Fibroblast of lung (primary cell): ENCODE measurements at regions not wholly inside any gene's neighbourhood (a gene's known extent, or its start where the extent isn't known, plus 50 kb on each side); places are given as distances from the start of the nearest gene placed in this dataset.

ENCODE experiments used
- DNase-seq, 2 donors: peaks; one replicate each; pipeline versions ENCODE4 v3.0.0 to v3.0.0-alpha.2; 2010; ENCODE audit warnings: low read depth in 2 of 2
- H2AFZ ChIP-seq: 2 replicates; pipeline ENCODE4 v1.5.1; 2012; ENCODE audit warnings: low read length, control low read depth, inconsistent platforms
- H3K27ac ChIP-seq: 2 replicates; pipeline ENCODE4 v1.5.1; 2011; ENCODE audit warnings: low read length, control low read depth; ENCODE audit not compliant: insufficient read depth
- H3K27me3 ChIP-seq: 2 replicates; pipeline ENCODE4 v1.5.1; 2011; ENCODE audit warnings: mild to moderate bottlenecking, low read length; ENCODE audit not compliant: control insufficient read depth, insufficient read depth
- H3K36me3 ChIP-seq: 2 replicates; pipeline ENCODE4 v1.5.1; 2011; ENCODE audit warnings: low read length; ENCODE audit not compliant: control insufficient read depth, insufficient read depth
- H3K4me1 ChIP-seq: 2 replicates; pipeline ENCODE4 v1.5.1; 2011; ENCODE audit warnings: low read length; ENCODE audit not compliant: control insufficient read depth, insufficient read depth; ENCODE audit errors: extremely low read depth
- H3K4me2 ChIP-seq: 2 replicates; pipeline ENCODE4 v1.5.1; 2011; ENCODE audit warnings: low read length, control low read depth; ENCODE audit not compliant: insufficient read depth; ENCODE audit errors: extremely low read depth
- H3K4me3 ChIP-seq, 4 experiments: fragments of 200-600 bp in 1 of 4; sonication (generic) in 1 of 4; replicated peaks in 1 of 4; 2 replicates each; pipeline ENCODE4 v1.5.1; 2011 to 2016; ENCODE audit warnings: low read length in 4 of 4, low read depth in 3 of 4, mild to moderate bottlenecking in 3 of 4, control low read depth in 2 of 4, inconsistent platforms in 1 of 4, mixed read lengths in 1 of 4; ENCODE audit not compliant: insufficient read depth in 1 of 4; ENCODE audit errors: control extremely low read depth in 1 of 4
- H3K79me2 ChIP-seq: 2 replicates; pipeline ENCODE4 v1.5.1; 2012; ENCODE audit warnings: mild to moderate bottlenecking, low read length, inconsistent platforms; ENCODE audit not compliant: control insufficient read depth, insufficient read depth
- H3K9ac ChIP-seq: 2 replicates; pipeline ENCODE4 v1.5.1; 2011; ENCODE audit warnings: mild to moderate bottlenecking, low read length, control low read depth; ENCODE audit not compliant: insufficient read depth
- H3K9me3 ChIP-seq: 2 replicates; pipeline ENCODE4 v1.5.1; 2012; ENCODE audit warnings: low read depth, low read length; ENCODE audit not compliant: control insufficient read depth, insufficient read depth
- H4K20me1 ChIP-seq: 2 replicates; pipeline ENCODE4 v1.5.1; 2011; ENCODE audit warnings: low read length; ENCODE audit not compliant: control insufficient read depth, insufficient read depth; ENCODE audit errors: extremely low read depth
- EZH2 ChIP-seq: IDR thresholded peaks from 2 replicates; pipeline ENCODE4 v1.5.1; 2012; ENCODE audit warnings: low read length, control low read depth, mild to moderate bottlenecking; ENCODE audit errors: missing control alignments
- TF ChIP-seq, protein P1 (sequence below), 2 donors: IDR thresholded peaks in 1 of 2; conservative IDR thresholded peaks in 1 of 2; 1 replicate in 1 of 2; 2 replicates in 1 of 2; pipeline ENCODE4 v1.5.1; 2011 to 2012; ENCODE audit warnings: low read length in 2 of 2, control low read depth in 1 of 2, inconsistent platforms in 1 of 2, low read depth in 1 of 2, mild to moderate bottlenecking in 1 of 2

DNA sequence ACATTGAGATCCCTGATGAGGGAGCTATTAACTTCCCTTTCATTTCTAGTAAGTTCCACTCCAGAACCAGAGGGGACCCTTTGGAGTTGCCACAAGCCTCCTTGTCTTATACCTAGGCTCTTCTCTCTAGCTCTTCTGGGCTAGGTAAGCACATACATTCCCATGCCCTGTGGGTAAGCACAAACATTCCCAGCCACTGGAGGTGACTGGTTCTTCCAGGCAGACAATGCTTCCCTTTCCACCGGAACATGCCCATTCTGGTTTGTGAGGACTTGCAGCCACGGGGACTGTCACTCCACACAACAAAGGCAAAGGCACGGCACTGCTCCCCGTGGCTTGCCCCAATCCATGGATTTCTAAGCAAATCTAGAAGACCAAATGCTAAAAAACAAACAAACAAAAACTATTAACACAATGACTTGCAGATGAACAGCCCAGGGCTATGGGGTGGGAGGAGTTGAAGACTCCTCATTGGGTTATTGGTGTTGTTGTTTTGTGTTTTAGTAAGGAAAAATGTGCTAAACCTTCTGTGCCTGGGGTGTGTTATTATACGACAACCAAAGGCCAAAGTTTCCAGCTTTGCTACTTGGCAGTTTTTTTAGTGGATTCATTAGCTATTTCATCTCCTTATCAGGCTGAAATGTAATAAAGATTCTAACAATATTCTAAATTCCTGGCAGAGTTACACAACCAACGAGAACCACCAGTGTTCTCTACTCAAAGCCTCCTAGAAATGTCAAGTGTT is 276.2 kb downstream of the SYK start:
- Histone ChIP-seq H3K4me2 (no peak overlapping the region), H3K27ac (no peak overlapping the region), H3K9me3 (no peaks in the 10 kb centered on the region), H4K20me1 (no peaks in the 10 kb centered on the region), H3K79me2 (no peaks in the 10 kb centered on the region), H3K9ac (no peak overlapping the region), H2AFZ (no peak overlapping the region), H3K4me3 (no peak overlapping the region), H3K36me3 (no peaks in the 10 kb centered on the region), H3K27me3 (no peaks in the 10 kb centered on the region), H3K4me1 (peaks cover 3% of the 10 kb centered on the region)
- TF ChIP-seq, protein P1, sequence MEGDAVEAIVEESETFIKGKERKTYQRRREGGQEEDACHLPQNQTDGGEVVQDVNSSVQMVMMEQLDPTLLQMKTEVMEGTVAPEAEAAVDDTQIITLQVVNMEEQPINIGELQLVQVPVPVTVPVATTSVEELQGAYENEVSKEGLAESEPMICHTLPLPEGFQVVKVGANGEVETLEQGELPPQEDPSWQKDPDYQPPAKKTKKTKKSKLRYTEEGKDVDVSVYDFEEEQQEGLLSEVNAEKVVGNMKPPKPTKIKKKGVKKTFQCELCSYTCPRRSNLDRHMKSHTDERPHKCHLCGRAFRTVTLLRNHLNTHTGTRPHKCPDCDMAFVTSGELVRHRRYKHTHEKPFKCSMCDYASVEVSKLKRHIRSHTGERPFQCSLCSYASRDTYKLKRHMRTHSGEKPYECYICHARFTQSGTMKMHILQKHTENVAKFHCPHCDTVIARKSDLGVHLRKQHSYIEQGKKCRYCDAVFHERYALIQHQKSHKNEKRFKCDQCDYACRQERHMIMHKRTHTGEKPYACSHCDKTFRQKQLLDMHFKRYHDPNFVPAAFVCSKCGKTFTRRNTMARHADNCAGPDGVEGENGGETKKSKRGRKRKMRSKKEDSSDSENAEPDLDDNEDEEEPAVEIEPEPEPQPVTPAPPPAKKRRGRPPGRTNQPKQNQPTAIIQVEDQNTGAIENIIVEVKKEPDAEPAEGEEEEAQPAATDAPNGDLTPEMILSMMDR (conservative IDR thresholded peaks at IDR 0.05 in 1 of 2, IDR thresholded peaks at IDR 0.05 in 1 of 2; ENCODE audit: low read depth in 1 of 2, low read length in 2 of 2) = no peak
- no peak for TF ChIP-seq EZH2
- DNase-seq = peak in 1 of 2 donors; percentile 27

DNA sequence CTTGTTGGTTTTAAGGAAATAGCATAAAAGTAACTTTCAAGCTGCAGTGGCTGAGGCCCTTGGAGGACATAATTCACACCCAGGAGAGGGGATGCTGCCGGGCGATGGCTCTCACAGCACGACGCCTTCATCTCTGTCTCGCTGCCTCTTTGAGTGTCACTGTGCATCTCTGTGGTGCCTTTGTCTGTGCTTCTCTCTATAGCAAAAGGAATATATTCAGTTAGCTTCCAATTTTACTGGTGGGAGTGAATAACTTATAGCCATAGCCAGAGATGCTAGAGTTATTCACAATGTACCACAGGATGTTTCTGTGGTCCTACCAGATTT is 276.7 kb downstream of the SYK start:
- Histone ChIP-seq H2AFZ (no peak overlapping the region), H3K79me2 (no peaks in the 10 kb centered on the region), H3K4me1 (no peaks in the 10 kb centered on the region), H3K36me3 (no peaks in the 10 kb centered on the region), H4K20me1 (no peaks in the 10 kb centered on the region), H3K9ac (no peak overlapping the region), H3K27me3 (no peaks in the 10 kb centered on the region), H3K27ac (no peak overlapping the region), H3K4me2 (no peak overlapping the region), H3K9me3 (no peaks in the 10 kb centered on the region), H3K4me3 (no peak overlapping the region)
- no peak for TF ChIP-seq EZH2
- TF ChIP-seq, protein P1 (conservative IDR thresholded peaks at IDR 0.05 in 1 of 2, IDR thresholded peaks at IDR 0.05 in 1 of 2; ENCODE audit: low read depth in 1 of 2, low read length in 2 of 2) = no peak
- DNase-seq = no peak

DNA sequence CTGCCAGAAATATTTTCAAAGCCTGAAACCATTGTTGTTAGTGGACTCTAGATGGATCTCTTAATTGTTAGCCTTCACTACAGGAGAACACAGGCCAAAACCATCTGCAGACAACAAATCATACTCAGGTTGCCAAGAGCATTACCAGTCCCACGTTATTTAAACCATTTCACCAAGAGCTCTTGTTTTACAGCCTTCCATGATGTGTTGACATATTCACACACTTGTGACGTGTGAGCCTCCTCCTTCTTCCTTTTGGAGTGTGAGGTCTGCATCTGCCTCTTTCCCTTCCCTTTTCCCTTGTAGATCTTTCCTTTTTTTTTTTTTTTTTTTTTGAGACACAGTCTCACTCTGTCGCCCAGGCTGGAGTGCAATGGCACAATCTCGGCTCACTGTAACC is 279.0 kb downstream of the AUH start:
- Histone ChIP-seq H3K9me3 (no peaks in the 10 kb centered on the region), H3K4me3 (no peak overlapping the region), H3K9ac (no peak overlapping the region), H3K4me2 (no peak overlapping the region), H3K79me2 (no peaks in the 10 kb centered on the region), H3K4me1 (no peaks in the 10 kb centered on the region), H3K27me3 (no peaks in the 10 kb centered on the region), H3K27ac (no peak overlapping the region), H3K36me3 (no peaks in the 10 kb centered on the region), H4K20me1 (no peaks in the 10 kb centered on the region), H2AFZ (no peak overlapping the region)
- no peak for DNase-seq
- TF ChIP-seq, protein P1 (conservative IDR thresholded peaks at IDR 0.05 in 1 of 2, IDR thresholded peaks at IDR 0.05 in 1 of 2; ENCODE audit: low read depth in 1 of 2, low read length in 2 of 2) = no peak
- no peak for TF ChIP-seq EZH2
